ENCODE measurements at regions not wholly inside any gene's neighbourhood (a gene's known extent, or its start where the extent isn't known, plus 50 kb on each side); places are given as distances from the start of the nearest gene placed in this dataset.

- TF ChIP-seq EZH2phosphoT487 (IDR thresholded peaks at IDR 0.05; ENCODE audit: borderline replicate concordance) (no peak), CTCF (conservative IDR thresholded peaks at IDR 0.05; ENCODE audit: low read length) (no peak)
Measured at GRCh38 chr16:22632606-22633005, 121.9 kb downstream of the NPIPB5 start.

Data from Loucy (cell line).